GM19467 (cell line): ENCODE measurements at regions not wholly inside any gene's neighbourhood (a gene's known extent, or its start where the extent isn't known, plus 50 kb on each side); places are given as distances from the start of the nearest gene placed in this dataset.

Experiments
- ATAC-seq: cut with Tn5 transposase; IDR thresholded peaks from one replicate; pipeline ENCODE4 v1.9.1; 2021; ENCODE audit warnings: mild to moderate bottlenecking, moderate library complexity; ENCODE audit not compliant: unreplicated experiment

DNA sequence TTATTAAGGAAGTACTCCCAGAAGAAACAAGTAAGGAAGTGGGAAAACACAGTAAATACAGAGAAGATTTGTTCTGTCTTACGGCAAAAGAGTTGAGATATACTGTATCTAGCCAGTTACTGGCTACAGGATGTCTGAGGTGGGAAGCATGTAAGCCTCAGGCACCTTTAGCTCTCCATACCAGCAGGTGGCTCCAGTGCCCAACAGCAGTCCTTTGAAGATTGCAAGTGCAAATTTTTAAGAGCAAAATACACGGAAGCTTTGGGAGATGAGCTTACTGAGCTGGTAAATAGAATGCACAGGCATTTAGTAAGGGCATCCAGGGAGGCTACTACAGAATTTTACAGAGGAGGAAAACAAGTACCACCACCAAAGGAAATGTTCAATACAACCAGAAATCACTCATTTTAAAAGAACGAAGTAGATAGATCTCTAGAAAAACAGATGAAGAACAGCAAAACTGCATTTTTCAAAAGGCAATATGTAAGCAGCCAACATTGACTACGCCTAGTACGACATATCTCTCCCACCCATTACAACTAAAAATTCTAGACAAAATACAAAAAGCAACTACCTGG is 57.9 kb upstream of the VSTM2B start:
- no peak for ATAC-seq

DNA sequence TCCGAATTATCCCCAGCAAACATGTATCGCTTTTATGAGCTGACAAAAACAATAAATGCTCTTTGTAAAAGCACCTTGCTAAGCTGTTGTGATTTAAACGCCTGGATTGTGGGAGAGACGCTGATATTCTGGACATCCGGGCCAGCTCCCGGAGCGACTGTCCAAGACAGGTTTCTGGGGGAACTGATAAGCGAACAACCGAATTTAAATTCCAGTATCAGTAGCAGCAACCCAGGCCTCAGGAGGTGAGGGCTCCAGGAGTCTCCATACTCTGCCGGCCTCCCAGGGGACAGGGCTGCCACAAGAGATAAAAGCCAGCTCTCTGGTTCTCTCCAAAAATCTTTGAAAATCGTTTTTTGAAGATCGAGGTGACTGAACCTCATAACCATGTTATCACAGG is 50.3 kb upstream of the VSTM2B start:
- no peak for ATAC-seq
